Neural cell (in vitro differentiated cells): ENCODE measurements at regions not wholly inside any gene's neighbourhood (a gene's known extent, or its start where the extent isn't known, plus 50 kb on each side); places are given as distances from the start of the nearest gene placed in this dataset.

Experiments used
- EP300 ChIP-seq: fragments of 450-650 bp; conservative IDR thresholded peaks from 2 replicates; pipeline ENCODE4 v1.6.1; 2014; ENCODE audit warnings: antibody characterized with exemption, mild to moderate bottlenecking, moderate library complexity; ENCODE audit not compliant: poor library complexity, severe bottlenecking
- EZH2 ChIP-seq: fragments of 200-600, 300-800 bp; shearing (Covaris generic), sonication (generic); IDR thresholded peaks from 2 replicates; pipeline ENCODE4 v1.6.1; 2014; ENCODE audit warnings: antibody characterized with exemption, low read length, borderline replicate concordance, mild to moderate bottlenecking; ENCODE audit not compliant: insufficient read depth, poor library complexity, severe bottlenecking
- MXI1 ChIP-seq: fragments of 450-650 bp; conservative IDR thresholded peaks from 2 replicates; pipeline ENCODE4 v1.6.1; 2014; ENCODE audit warnings: antibody characterized with exemption, mild to moderate bottlenecking; ENCODE audit not compliant: poor library complexity, severe bottlenecking
- POLR2AphosphoS5 ChIP-seq: IDR thresholded peaks from 2 replicates; pipeline ENCODE4 v1.6.1; 2012
- RAD21 ChIP-seq: fragments of 450-650 bp; conservative IDR thresholded peaks from 2 replicates; pipeline ENCODE4 v1.6.1; 2014; ENCODE audit warnings: antibody characterized with exemption, mild to moderate bottlenecking, moderate library complexity
- SMC3 ChIP-seq: fragments of 450-650 bp; conservative IDR thresholded peaks from 2 replicates; pipeline ENCODE4 v1.6.1; 2014; ENCODE audit warnings: antibody characterized with exemption, mild to moderate bottlenecking, moderate library complexity; ENCODE audit not compliant: poor library complexity
- TAF1 ChIP-seq: IDR thresholded peaks from 2 replicates; pipeline ENCODE4 v1.6.1; 2012; ENCODE audit warnings: low read depth
- TF ChIP-seq, protein P1 (sequence below): IDR thresholded peaks from 2 replicates; pipeline ENCODE4 v1.6.1; 2012; ENCODE audit warnings: borderline replicate concordance
- TF ChIP-seq, protein P2 (sequence below): fragments of 450-650 bp; IDR thresholded peaks from 2 replicates; pipeline ENCODE4 v1.5.1; 2014; ENCODE audit warnings: antibody characterized with exemption, mild to moderate bottlenecking, moderate library complexity; ENCODE audit not compliant: poor library complexity, severe bottlenecking

DNA sequence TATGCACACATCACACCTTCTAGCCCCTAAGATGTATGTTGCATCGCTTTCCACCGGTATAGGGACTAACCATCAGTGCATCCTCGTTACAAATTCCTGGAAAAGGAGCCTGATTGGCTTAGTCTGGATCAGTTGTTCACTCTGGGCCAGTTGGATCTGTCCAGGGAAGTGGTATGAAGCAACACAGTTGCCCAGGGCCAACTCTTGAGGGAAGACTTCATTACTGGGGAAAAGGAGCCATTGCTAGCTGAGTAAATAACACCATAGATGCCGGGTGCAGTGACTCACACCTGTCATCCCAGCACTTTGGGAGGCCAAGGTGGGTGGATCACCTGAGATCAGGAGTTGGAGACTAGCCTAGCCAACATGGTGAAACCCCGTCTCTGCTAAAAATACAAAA, 275.2 kb upstream of the RBFOX1 start:
- no peak for TF ChIP-seq POLR2AphosphoS5
- no peak for TF ChIP-seq MXI1
- TF ChIP-seq, protein P1, sequence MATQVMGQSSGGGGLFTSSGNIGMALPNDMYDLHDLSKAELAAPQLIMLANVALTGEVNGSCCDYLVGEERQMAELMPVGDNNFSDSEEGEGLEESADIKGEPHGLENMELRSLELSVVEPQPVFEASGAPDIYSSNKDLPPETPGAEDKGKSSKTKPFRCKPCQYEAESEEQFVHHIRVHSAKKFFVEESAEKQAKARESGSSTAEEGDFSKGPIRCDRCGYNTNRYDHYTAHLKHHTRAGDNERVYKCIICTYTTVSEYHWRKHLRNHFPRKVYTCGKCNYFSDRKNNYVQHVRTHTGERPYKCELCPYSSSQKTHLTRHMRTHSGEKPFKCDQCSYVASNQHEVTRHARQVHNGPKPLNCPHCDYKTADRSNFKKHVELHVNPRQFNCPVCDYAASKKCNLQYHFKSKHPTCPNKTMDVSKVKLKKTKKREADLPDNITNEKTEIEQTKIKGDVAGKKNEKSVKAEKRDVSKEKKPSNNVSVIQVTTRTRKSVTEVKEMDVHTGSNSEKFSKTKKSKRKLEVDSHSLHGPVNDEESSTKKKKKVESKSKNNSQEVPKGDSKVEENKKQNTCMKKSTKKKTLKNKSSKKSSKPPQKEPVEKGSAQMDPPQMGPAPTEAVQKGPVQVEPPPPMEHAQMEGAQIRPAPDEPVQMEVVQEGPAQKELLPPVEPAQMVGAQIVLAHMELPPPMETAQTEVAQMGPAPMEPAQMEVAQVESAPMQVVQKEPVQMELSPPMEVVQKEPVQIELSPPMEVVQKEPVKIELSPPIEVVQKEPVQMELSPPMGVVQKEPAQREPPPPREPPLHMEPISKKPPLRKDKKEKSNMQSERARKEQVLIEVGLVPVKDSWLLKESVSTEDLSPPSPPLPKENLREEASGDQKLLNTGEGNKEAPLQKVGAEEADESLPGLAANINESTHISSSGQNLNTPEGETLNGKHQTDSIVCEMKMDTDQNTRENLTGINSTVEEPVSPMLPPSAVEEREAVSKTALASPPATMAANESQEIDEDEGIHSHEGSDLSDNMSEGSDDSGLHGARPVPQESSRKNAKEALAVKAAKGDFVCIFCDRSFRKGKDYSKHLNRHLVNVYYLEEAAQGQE, result no peak
- TF ChIP-seq, protein P2, sequence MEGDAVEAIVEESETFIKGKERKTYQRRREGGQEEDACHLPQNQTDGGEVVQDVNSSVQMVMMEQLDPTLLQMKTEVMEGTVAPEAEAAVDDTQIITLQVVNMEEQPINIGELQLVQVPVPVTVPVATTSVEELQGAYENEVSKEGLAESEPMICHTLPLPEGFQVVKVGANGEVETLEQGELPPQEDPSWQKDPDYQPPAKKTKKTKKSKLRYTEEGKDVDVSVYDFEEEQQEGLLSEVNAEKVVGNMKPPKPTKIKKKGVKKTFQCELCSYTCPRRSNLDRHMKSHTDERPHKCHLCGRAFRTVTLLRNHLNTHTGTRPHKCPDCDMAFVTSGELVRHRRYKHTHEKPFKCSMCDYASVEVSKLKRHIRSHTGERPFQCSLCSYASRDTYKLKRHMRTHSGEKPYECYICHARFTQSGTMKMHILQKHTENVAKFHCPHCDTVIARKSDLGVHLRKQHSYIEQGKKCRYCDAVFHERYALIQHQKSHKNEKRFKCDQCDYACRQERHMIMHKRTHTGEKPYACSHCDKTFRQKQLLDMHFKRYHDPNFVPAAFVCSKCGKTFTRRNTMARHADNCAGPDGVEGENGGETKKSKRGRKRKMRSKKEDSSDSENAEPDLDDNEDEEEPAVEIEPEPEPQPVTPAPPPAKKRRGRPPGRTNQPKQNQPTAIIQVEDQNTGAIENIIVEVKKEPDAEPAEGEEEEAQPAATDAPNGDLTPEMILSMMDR, result no peak
- TF ChIP-seq EP300, result no peak
- no peak for TF ChIP-seq RAD21
- TF ChIP-seq EZH2, result no peak
- no peak for TF ChIP-seq TAF1
- TF ChIP-seq SMC3, result no peak
